ENCODE measurements at regions not wholly inside any gene's neighbourhood (a gene's known extent, or its start where the extent isn't known, plus 50 kb on each side); places are given as distances from the start of the nearest gene placed in this dataset.

GRCh38 chr3:182183716-182184430 lies 472.1 kb downstream of the SOX2 start:
- Histone ChIP-seq H3K79me2 (ENCODE audit: insufficient read depth, low read depth, low read length) (no peaks in the 10 kb centered on the region), H2AFZ (ENCODE audit: low read length) (peak overlapping the region; percentile 3; the same call in 1 of the 2 replicates), H3K27ac (ENCODE audit: low read depth, low read length, poor library complexity, severe bottlenecking) (no peak overlapping the region), H3K36me3 (ENCODE audit: insufficient read depth, low read length) (no peaks in the 10 kb centered on the region), H3K9me3 (ENCODE audit: low read length) (no peaks in the 10 kb centered on the region), H3K4me1 (ENCODE audit: insufficient read depth, low read length, poor library complexity, severe bottlenecking) (no peaks in the 10 kb centered on the region), H3K4me2 (ENCODE audit: low read length) (no peak overlapping the region), H3K9me2 (ENCODE audit: insufficient read depth, low read length) (no peaks in the 10 kb centered on the region), H3K4me3 (ENCODE audit: low read depth, low read length, poor library complexity, severe bottlenecking) (no peak overlapping the region), H4K20me1 (ENCODE audit: insufficient read depth, low read length) (no peaks in the 10 kb centered on the region)
- intact Hi-C loops (cut with micrococcal nuclease; ENCODE audit: unreplicated experiment): no loop called here
- DNase-seq (ENCODE audit: low spot score): no peak
- ChIA-PET POLR2A (interaction anchor here (0.6 kb wide), 1 partner anchor 436 kb away, joined by 3 read pairs; no protein-coding TSS in a partner anchor), CTCF (ENCODE audit: unreplicated experiment) (no interaction called here)
- BruUV-seq (replicated peaks): no TSS peak
- no peak for TF ChIP-seq CTCF (conservative IDR thresholded peaks at IDR 0.05; ENCODE audit: low read length)
- TF ChIP-seq EZH2phosphoT487 (IDR thresholded peaks at IDR 0.05; ENCODE audit: borderline replicate concordance, low read depth, low read length): no peak

- CTCF ChIA-PET (ENCODE audit: unreplicated experiment): no interaction called here
- H3K79me2 ChIP-seq (ENCODE audit: insufficient read depth, low read depth, low read length): no peaks in the 10 kb centered on the region
- DNase-seq (ENCODE audit: low spot score): no peak
- no peaks in the 10 kb centered on the region for H3K9me2 ChIP-seq (ENCODE audit: insufficient read depth, low read length)
- no peaks in the 10 kb centered on the region for H4K20me1 ChIP-seq (ENCODE audit: insufficient read depth, low read length)
- no peak overlapping the region for H3K27ac ChIP-seq (ENCODE audit: low read depth, low read length, poor library complexity, severe bottlenecking)
- TF ChIP-seq CTCF (conservative IDR thresholded peaks at IDR 0.05; ENCODE audit: low read length) (no peak), EZH2phosphoT487 (IDR thresholded peaks at IDR 0.05; ENCODE audit: borderline replicate concordance, low read depth, low read length) (no peak)
- POLR2A ChIA-PET: no interaction called here
- BruUV-seq (replicated peaks): no TSS peak
- H3K9me3 ChIP-seq (ENCODE audit: low read length): no peaks in the 10 kb centered on the region
- no peaks in the 10 kb centered on the region for H3K4me1 ChIP-seq (ENCODE audit: insufficient read depth, low read length, poor library complexity, severe bottlenecking)
- no peak overlapping the region for H2AFZ ChIP-seq (ENCODE audit: low read length)
- no peak overlapping the region for H3K4me3 ChIP-seq (ENCODE audit: low read depth, low read length, poor library complexity, severe bottlenecking)
- intact Hi-C loops (cut with micrococcal nuclease; ENCODE audit: unreplicated experiment): no loop called here
- no peak overlapping the region for H3K4me2 ChIP-seq (ENCODE audit: low read length)
- no peaks in the 10 kb centered on the region for H3K36me3 ChIP-seq (ENCODE audit: insufficient read depth, low read length)
These were observed 473.6 kb downstream of the SOX2 start for GRCh38 chr3:182185313-182185712.

- no peaks in the 10 kb centered on the region for H4K20me1 ChIP-seq (ENCODE audit: insufficient read depth, low read length)
- H3K79me2 ChIP-seq (ENCODE audit: insufficient read depth, low read depth, low read length): no peaks in the 10 kb centered on the region
- H2AFZ ChIP-seq (ENCODE audit: low read length): no peak overlapping the region
- H3K4me2 ChIP-seq (ENCODE audit: low read length): no peak overlapping the region
- no peaks in the 10 kb centered on the region for H3K9me2 ChIP-seq (ENCODE audit: insufficient read depth, low read length)
- CTCF ChIA-PET (ENCODE audit: unreplicated experiment): no interaction called here
- H3K9me3 ChIP-seq (ENCODE audit: low read length): no peaks in the 10 kb centered on the region
- TF ChIP-seq EZH2phosphoT487 (IDR thresholded peaks at IDR 0.05; ENCODE audit: borderline replicate concordance, low read depth, low read length) (no peak), CTCF (conservative IDR thresholded peaks at IDR 0.05; ENCODE audit: low read length) (no peak)
- DNase-seq (ENCODE audit: low spot score): no peak
- no peak overlapping the region for H3K4me3 ChIP-seq (ENCODE audit: low read depth, low read length, poor library complexity, severe bottlenecking)
- H3K4me1 ChIP-seq (ENCODE audit: insufficient read depth, low read length, poor library complexity, severe bottlenecking): no peaks in the 10 kb centered on the region
- no peak overlapping the region for H3K27ac ChIP-seq (ENCODE audit: low read depth, low read length, poor library complexity, severe bottlenecking)
- intact Hi-C loops (cut with micrococcal nuclease; ENCODE audit: unreplicated experiment): no loop called here
- POLR2A ChIA-PET: no interaction called here
- H3K36me3 ChIP-seq (ENCODE audit: insufficient read depth, low read length): no peaks in the 10 kb centered on the region
- no TSS peak for BruUV-seq (replicated peaks)
These were observed 478.3 kb downstream of the SOX2 start for GRCh38 chr3:182190056-182190455.
